ENCODE measurements at regions not wholly inside any gene's neighbourhood (a gene's known extent, or its start where the extent isn't known, plus 50 kb on each side); places are given as distances from the start of the nearest gene placed in this dataset.

GRCh38 chr1:191366686-191367085, 791.6 kb upstream of the RGS18 start:
- TF ChIP-seq CTCF (IDR thresholded peaks at IDR 0.05) (no peak), EZH2phosphoT487 (IDR thresholded peaks at IDR 0.05) (no peak)
